ENCODE measurements at regions not wholly inside any gene's neighbourhood (a gene's known extent, or its start where the extent isn't known, plus 50 kb on each side); places are given as distances from the start of the nearest gene placed in this dataset.

DNA sequence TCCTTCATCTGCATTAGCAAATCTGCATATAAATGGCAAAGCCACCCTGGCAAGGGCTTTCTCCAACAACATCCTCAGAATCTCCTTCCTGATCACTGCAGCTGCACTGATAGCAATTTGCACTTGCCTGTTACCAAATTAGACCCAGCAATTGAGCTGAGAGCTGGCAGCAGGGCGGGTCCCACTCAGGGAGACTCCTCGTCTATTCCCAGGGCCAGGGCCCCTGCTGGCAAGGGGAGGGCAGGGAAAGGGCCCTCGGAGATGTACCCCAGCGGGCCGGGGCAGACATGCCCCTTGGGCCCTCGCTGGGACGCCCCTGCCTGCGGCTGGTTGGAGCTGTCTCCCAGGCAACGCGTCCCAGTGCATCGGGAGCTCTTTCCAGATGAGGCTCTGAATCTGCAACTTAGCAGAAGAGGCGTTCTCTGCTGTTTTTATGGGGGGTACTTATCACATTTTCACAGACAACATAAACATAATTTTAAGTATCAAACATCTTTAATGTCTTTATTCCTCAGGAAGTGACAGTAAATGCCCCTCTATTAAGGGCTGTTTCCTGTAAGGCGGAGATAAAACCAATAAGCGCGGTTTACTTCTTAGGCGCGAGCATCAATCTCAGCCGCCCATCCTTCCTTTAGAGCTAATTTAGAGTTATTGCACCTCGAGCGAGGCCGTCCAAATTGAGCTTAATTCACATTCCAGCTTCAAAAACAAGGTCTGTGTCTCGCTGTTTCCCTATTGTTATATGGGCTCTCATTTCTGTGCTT, 249.0 kb upstream of the PPP2R2D start:
- DNase-seq (ENCODE audit: low spot score), result no peak

DNA sequence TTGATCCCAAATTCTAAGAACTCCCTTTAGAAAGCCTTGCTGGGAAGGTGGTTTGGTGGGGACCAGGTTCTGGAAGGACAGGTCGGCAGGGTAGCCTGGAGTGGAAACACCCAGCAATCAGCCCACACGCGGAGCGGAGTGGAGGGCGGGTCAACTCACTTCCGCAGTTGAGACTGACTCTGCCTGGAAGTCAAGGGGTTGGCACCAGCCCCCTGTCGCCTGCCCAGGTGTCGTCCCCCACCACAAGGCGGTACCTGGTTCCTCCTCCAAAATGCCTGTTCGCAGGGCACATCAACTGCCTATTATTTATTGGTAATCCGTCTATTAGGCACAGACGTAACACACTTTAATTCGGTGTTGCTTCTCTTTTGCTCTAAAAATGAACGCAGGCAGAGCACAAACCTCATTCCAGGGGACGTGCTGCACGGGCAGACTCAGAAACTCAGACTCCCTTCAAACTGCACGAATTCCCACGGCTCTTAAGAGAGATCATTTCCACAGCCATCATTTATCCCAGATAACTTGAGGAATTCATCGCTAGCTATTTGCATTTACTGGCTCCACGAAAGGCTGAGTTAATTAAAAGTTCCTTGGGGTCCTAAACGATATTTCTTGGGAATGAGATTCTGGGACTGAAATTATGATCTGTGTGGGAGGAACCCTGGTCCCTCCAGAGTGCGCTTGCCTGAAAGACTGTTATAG, 248.2 kb upstream of the PPP2R2D start:
- no peak for DNase-seq (ENCODE audit: low spot score)

DNA sequence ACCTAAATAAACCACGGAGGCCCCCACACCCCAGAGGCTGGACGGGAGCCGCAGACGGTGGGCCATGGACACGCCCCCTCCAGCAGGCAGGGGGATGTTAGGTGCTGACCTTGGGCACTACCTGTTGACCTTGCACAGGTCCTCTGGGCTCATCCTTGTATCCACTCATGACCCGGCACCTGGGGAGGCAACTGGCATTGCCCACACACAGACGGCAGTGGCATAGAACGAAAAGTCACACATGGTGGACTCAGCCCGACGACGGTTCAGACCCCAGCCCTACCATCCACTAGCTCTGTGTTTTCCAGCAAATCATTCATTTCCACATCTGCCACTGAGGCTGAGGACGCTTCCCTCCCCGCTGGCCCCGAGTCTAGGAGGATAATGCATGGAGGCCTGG, 247.7 kb upstream of the PPP2R2D start:
- DNase-seq (ENCODE audit: low spot score), result no peak

DNA sequence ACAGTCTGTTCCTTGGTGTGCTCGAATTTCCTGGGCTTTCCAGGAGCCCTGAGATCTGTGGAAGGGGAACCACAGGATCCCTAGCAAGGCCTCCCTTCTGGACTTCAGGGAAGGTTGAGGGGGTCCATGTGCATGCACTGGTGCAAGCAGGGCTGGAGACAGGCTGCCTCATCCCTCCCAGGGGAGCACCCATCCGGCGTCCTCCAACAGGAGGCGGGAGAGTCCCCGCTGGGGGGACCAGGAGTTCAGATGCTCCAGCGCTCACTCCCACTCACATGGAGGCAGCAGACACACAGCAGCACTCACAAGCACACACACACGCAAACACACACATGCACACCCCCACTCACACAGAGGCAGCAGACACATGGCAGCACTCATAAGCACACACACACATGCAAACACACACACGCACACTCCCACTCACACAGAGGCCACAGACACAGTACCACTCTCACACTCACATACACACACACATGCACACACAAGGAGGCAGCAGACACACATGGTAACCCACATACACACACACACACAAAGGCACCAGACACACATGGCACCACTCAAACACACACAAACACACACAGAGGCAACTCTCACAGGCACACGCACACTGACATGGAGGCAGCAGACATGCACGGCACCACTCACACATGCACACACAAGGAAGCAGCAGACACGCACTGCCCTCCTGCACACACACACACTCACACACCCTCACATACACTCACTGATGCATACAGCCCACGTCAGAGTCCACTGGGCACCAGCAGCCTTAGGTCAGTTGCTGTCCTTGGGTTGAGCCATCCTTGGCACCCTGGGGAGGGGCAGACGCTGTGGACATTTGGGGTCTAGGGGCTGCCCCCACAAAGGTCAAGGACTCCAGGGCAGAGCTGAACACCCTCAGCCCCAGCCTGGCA, 247.0 kb upstream of the PPP2R2D start:
- no peak for DNase-seq (ENCODE audit: low spot score)

DNA sequence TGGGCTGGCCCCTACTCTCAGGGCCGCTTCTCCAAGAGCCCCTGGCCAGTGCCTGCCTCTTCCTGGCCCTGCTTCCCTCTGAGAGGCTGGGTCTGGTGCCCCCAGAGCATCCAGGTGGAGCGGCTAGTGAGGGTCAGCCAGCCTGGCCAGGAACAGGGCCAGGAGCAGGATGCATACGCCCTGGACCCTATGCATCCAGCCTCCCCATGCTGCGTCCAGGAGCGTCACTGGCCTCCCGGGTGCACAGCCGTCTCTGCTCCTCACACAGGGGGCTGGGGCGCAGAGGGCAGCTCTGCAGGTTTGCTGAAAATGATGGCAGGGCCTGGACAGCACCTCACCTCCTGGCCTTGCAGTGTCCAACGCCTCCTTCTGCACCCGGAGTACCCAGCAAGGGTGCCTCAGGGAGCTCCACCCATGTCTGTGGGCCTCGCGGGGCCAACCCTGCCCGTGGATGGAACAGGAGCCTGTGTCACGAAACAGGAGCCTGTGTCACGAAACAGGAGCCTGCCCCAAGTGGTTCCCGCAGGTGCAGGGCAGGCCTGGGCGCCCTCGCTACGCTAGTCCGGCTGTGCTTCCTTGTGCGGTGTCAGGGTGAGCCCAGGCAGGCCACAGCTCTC, 246.2 kb upstream of the PPP2R2D start:
- no peak for DNase-seq (ENCODE audit: low spot score)

DNA sequence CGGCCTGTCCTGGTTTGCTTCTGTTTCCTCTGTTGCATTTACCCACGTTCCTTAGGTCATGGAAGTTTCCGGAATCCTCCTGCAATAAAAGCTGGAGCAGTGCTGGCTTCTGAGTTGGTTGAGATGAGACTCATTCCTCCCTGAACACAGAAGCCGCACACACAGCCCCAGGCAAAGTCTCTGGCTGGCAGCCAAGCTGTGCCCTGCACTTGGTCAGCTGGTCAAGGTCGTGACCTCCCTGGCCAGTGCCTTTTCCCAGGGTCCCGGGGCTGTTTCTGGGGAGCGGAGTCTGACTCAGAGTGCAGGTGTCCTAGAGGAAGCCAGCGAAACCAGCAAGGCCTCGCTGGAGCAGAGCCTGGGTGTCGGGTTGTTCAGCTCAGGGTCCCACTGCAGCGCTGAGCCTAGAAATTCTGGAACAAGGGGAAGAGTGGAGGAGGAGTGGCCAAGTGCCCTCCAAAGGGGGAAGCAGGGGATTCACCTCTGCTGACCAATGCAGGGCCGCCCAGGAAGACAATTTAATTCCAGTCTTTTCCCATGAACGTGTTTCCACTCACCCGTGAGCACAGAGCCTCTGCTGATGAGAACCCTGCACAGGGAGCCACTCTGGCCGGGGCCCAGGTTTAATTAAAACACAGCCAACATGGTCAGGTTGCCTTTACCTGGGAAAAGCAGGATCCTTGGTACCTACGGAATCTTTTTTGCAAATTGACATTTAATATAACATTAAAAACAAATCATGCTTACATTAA, 245.5 kb upstream of the PPP2R2D start:
- DNase-seq (ENCODE audit: low spot score), result no peak

DNA sequence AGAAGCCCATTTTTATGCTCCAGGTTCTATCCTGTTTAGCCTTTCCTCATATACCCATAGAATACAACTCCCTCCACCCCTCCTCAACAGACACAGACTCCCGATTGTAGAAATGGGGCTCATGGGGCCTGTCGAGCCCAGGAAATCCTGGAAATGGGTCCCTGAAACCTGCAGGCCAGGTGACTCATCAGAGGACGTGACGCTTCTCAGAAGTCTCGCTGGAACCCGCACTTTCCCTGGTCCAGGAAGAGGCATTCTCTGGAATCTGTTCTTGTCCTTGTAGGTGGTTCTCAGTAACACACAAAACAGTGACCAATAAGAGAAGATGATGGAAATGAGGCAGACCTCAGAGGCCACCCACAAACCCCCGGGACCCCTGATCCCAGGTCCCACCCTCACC, 244.8 kb upstream of the PPP2R2D start:
- no peak for DNase-seq (ENCODE audit: low spot score)

DNA sequence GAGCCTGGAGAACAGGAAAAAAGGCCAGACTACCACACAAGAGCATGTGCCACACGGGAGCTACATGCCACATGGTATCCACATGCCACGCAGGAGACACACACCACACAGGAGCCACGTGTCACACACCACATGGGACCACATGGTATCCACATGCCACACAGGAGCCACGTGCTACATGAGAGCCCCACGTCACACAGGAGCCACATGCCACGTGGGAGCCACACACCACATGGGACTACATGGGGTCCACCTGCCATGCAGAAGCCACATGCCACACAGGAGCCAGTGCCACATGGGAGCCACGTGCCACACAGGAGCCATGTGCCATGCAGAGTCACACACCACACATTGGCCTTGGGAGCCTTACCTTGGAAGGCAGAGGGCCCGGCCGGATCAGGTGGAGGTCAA, 244.4 kb upstream of the PPP2R2D start:
- no peak for DNase-seq (ENCODE audit: low spot score)

DNA sequence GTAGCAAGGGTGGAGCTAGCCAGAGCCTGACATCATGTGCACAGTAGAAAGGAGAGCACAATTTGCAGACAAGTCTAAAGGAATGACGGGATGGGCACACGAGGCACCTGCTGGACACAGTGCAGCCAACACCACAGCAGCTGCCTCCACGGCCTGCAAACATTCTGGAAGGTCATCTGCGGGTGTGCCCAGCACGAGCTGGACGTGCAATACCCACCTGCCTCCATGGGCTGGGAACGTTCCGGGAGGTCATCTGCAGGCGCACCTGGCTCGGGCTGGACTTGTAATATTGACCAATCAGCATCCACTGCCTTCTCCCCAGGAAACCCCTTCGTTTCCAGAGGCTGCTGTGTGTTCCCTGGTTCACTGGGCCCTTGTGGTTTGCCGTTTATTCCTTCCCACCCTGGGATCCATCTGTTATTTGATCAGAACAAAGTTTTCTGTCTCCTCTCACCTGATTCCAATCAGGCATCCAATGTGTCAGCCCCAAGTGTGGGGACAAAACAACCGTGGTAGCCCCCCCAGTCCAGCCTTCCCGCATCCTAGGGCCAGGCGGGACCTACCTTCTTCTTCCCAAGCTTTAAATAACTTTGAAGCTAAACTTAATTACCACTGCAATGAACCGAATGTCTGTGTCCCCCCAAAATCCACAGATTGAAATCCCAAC, 243.4 kb upstream of the PPP2R2D start:
- DNase-seq (ENCODE audit: low spot score), result no peak

DNA sequence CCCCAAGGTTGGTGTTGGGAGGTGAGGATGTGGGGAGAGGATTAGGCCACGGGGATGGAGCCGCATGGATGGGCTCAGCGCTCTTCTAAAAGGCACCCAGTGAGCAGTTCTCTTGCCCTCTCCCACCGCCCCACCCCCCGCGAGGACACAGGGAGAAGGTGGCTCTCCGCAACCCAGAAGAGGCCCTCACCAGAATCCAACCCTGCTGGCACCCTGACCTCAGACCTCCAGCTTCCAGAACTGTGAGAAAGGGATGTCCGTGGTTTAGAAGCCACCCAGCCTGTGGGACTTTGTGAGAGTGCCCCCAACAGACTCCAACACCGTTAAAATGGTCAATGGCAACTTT, 242.8 kb upstream of the PPP2R2D start:
- DNase-seq (ENCODE audit: low spot score), result no peak

DNA sequence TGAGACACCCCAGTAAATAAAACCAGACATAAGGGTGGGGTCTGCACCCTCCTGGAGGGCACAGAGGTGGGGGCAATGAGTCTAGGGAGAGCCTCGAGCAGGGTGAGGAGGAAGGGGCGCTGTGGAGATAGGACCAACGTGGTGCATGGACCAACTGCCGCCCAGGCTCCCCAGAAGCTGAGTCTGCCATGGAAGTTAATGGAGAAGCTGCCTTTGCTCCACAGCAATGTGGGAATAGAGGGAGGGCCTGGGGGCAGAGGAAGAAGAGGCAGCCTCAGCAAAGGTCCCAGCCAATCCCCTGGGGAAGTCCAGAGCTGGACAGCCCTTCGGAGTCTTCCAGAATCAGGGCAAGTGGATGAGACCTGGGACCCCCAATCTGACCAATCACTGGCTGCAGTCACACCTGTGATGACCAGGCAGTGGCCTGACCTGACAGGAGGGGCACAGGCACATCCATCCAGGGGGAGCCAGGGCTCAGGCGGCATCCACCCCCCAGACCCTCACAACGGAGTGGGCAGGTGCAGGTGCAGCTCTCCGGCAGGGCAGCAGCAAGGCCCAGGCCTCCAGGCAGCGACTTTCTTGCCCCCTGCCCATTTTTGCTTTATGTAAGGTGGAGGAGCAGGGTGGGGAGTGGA, 242.2 kb upstream of the PPP2R2D start:
- DNase-seq (ENCODE audit: low spot score), result no peak

DNA sequence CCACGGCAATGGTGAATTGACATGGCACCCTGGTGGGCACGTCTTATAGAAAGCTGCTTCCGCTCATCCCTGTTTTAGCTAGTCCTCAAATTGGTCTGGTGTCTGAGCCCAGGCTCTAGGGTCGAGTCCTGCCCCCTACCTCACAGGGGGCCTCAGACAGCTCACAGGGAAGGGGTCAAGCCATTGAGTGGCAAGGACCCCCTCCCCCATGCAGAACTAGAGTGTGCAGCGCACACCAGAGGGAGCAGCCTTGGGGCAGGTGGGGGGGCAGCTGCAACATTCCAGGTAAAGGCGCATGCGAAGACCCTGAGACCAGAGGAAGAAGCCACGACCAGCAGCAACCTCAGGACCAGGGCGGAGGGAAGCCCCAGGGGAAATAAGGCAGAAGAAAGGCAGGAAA, 240.4 kb upstream of the PPP2R2D start:
- no peak for DNase-seq (ENCODE audit: low spot score)

DNA sequence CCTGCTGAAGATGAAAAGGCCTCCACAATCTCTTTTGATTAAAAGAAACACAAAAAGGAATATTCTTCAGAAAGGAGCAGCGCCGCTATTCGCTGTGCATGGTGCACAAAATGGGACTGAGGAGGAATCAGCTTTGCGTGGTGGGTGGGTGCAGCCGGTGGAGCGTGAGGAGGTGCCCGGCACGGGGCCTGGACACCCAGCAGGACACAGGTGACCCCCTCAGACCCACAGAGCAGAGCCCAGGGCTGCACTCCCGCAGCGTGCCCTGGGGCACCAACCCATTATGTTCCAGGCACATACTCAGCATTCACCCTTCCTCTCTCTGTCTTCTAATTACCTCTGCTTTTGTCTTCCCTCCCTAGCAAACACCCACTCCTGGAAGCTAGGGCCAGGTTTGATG, 238.0 kb upstream of the PPP2R2D start:
- no peak for DNase-seq (ENCODE audit: low spot score)

DNA sequence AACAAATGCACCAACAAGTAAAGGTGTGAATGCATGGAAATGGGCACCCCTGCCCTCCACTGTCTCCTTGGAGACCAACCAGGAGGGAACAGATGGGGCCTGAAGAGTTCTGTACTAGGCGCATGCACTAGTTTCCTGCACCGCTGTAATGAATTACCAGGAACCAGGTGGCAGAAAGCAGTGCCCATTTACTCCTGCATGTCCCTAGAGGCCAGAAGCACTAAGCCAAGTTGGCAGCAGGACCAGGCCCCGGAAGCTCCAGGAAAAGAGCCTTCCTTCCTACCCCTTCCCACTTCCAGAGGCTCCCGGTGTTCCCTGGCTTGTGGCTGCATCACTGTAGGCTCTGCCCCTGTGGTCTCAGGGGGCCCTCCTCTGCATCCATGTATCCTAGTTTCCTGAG, 237.5 kb upstream of the PPP2R2D start:
- no peak for DNase-seq (ENCODE audit: low spot score)

DNA sequence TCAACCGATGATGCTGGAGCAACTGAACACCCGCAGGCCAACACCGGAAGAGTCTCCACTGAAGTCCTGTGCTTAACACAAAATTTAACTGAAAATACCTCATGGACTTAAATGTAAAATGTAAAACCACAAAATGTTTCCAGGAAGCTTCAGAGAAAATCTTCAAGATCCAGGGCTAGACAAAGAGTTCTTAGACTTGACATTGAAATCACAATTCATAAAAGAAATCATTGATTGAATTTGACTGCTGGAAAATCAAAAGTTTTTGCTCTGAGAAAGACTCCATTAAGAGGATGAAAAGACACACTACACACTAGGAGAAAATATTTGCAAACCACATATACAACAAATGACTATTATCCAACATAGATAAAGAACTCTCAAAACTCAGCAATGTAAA, 234.7 kb upstream of the PPP2R2D start:
- DNase-seq (ENCODE audit: low spot score), result no peak

DNA sequence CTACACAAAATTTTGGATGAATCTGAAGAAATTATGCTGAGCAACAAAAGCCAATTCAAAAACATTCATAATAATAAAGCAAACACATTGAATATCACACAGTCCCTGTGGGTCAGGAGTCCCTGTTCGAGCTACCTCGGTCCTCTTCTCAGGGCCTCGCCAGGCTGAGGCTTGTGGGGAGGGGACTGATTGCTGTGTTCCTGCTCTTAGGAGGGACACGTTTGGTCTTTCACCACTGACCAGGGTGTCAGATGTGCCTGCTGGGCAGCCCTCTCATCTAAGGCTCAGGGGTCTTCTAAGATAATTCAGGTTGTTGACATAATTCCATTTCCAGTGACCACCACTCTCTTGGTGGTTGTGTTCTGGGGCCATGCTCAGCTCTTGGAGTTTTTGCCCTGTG, 233.8 kb upstream of the PPP2R2D start:
- no peak for DNase-seq (ENCODE audit: low spot score)

DNA sequence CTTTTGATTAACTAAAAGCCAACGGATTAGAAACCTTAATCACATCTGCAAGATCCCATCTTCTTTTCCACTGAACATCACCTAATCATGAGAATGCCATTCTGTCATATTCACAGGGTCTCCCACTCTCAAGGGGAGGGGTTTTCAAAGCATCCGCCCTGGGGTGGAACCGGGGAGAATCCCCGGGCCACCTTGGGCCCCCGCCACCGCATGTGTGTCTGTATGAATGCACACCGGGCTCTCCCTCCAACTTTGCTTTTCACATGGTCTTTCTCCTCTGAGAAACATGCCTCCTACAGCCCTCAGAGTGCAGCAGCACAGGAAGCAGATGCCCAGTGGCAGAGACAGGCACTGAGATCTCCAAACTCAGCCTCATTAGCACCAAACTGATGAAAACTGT, 233.2 kb upstream of the PPP2R2D start:
- no peak for DNase-seq (ENCODE audit: low spot score)

DNA sequence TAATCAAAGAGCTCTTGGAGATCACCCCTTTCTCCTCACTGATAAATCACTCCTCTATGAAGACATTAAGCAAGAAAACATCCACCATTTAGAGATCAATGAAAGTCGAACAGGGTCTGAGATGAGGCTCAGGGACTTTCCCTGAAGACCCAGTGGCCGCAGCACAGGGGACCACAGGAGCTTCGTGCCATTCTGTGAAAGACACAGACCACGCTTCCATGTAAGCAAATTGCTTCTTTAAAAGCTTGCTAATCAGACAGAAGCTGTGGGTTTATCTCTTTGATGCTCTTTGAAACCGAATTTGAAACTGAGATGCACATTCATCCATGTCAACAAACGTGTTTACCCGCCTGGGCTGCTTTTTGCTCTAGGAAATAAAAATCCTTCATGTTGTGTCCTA, 231.9 kb upstream of the PPP2R2D start:
- no peak for DNase-seq (ENCODE audit: low spot score)

DNA sequence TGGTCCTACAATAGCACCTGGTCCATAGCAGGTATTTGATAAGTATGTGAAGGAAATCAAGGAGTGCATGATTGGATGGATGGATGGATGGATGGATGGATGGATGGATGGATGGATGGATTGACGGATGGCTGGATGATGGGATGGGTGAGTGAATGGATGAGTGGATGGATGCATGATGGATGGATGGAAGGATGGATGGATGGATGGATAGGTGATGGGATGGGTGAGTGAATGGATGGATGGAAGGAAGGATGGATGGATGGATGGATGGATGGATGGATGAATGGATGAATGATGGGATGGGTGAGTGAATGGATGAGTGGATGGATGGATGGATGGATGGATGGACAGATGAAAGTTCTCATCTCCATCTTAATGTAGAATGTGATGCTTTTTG, 231.0 kb upstream of the PPP2R2D start:
- DNase-seq (ENCODE audit: low spot score), result no peak

DNA sequence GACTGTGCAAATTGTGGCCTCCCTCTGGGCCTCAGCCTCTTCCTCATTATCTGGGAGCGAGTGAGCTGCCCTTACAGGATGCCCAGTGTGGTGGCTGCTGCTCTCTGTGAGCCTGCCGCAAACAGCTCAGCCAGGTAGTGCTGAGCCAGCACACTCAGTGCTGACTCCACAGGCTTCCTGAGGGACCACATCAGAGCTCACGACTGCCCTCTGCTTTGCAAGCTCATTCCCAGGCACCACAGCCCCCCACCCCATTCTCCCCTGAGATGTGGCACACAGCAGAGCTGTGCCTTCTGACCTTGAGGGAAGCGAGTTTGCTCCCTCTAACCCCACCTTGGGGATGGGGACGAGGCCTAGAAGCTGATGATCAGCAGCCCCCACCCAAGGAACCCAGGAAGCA, 230.5 kb upstream of the PPP2R2D start:
- no peak for DNase-seq (ENCODE audit: low spot score)

DNA sequence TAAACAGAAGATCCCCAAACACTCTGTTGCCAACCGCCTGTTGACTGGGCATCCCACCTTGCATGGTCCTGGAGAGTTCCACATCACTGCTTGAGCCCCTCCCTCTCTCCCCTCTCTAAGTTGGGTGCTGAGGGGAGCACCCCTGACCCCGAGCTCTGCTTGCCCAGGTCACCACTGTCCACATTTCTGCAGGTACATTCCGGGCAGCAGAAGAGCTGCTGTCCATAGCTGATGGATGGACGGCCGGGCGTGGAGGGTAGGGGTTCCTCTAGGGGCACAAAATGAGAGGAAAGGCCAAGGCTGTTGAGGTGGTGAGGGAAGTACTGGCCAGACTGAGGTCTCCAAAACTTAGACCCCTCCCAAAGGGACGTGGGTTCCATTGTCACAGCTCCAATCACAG, 227.4 kb upstream of the PPP2R2D start:
- no peak for DNase-seq (ENCODE audit: low spot score)
